IMR-90 (cell line): ENCODE measurements at regions not wholly inside any gene's neighbourhood (a gene's known extent, or its start where the extent isn't known, plus 50 kb on each side); places are given as distances from the start of the nearest gene placed in this dataset.
"Not testable (repeated sequence)": the region's sequence is repeated elsewhere in the genome, so short reads cannot be mapped to it uniquely, and the experiment has no call there.

Experiments
- ATAC-seq: fragments of 200-7000 bp; cut with Tn5 transposase; 2 replicates; pipeline ENCODE4 v1.9.1; 2020; ENCODE audit warnings: low read depth, mild to moderate bottlenecking, moderate library complexity
- BruUV-seq: library from RNA; stranded (reverse); fragments of 400-500 nt; replicated peaks from 2 replicates; lab custom pipeline; 2021; lab: Mats Ljungman, UMichigan
- CTCF ChIA-PET: fragments of 300-600 bp; formaldehyde crosslinking; extraction: SDS; loops from one replicate; lab custom pipeline; 2021; ENCODE audit warnings: antibody characterized with exemption; lab: Yijun Ruan, JAX
- POLR2A ChIA-PET: fragments of 300-600 bp; sonication (Branson Sonifier 250); formaldehyde crosslinking; loops from one replicate; lab custom pipeline; 2022; ENCODE audit warnings: antibody characterized with exemption; ENCODE audit not compliant: unreplicated experiment; lab: Charles Lee
- DNase-seq: peaks from one replicate; pipeline ENCODE4 v3.0.0; 2013
- H2AFZ ChIP-seq: replicated peaks from 2 replicates; pipeline ENCODE3; 2013; ENCODE audit warnings: low read length, mild to moderate bottlenecking; ENCODE audit not compliant: poor library complexity
- H2AK5ac ChIP-seq: 2 replicates; pipeline ENCODE4 v1.6.1; 2013; ENCODE audit warnings: low read depth, low read length, inconsistent platforms
- H2AK9ac ChIP-seq: replicated peaks from 2 replicates; pipeline ENCODE3; 2013; ENCODE audit warnings: mild to moderate bottlenecking, low read depth, low read length, moderate library complexity; ENCODE audit not compliant: poor library complexity
- H2BK120ac ChIP-seq: 2 replicates; pipeline ENCODE4 v1.6.1; 2013; ENCODE audit warnings: low read depth, low read length, inconsistent platforms
- H2BK15ac ChIP-seq: 3 replicates; pipeline ENCODE4 v1.6.1; 2013; ENCODE audit warnings: low read depth, low read length, inconsistent platforms
- H2BK20ac ChIP-seq: 2 replicates; pipeline ENCODE4 v1.6.1; 2013; ENCODE audit warnings: low read depth, mild to moderate bottlenecking, inconsistent platforms, low read length, moderate library complexity
- H2BK5ac ChIP-seq: 2 replicates; pipeline ENCODE4 v1.6.1; 2013; ENCODE audit warnings: mild to moderate bottlenecking, low read depth, low read length, inconsistent platforms; ENCODE audit not compliant: poor library complexity, severe bottlenecking
- H3K14ac ChIP-seq: replicated peaks from 2 replicates; pipeline ENCODE4 v1.6.1; 2013; ENCODE audit warnings: low read depth, low read length, inconsistent platforms
- H3K18ac ChIP-seq: 2 replicates; pipeline ENCODE4 v1.6.1; 2013; ENCODE audit warnings: low read depth, low read length, control low read depth
- H3K23ac ChIP-seq: 2 replicates; pipeline ENCODE4 v1.6.1; 2013; ENCODE audit warnings: low read depth, low read length, inconsistent platforms
- H3K27ac ChIP-seq: 2 replicates; pipeline ENCODE4 v1.5.1; 2013; ENCODE audit warnings: mild to moderate bottlenecking, control low read depth, low read length; ENCODE audit not compliant: insufficient read depth
- H3K27me3 ChIP-seq: 2 replicates; pipeline ENCODE4 v1.6.1; 2013; ENCODE audit warnings: low read length; ENCODE audit not compliant: control insufficient read depth, insufficient read depth
- H3K36me3 ChIP-seq: 2 replicates; pipeline ENCODE4 v1.6.1; 2013; ENCODE audit warnings: low read length, mixed read lengths; ENCODE audit not compliant: control insufficient read depth, insufficient read depth
- H3K4ac ChIP-seq: 2 replicates; pipeline ENCODE4 v1.6.1; 2013; ENCODE audit warnings: low read depth, low read length, inconsistent platforms
- H3K4me1 ChIP-seq: 2 replicates; pipeline ENCODE4 v1.6.1; 2013; ENCODE audit warnings: low read length, mixed read lengths; ENCODE audit not compliant: control insufficient read depth, insufficient read depth
- H3K4me2 ChIP-seq: 2 replicates; pipeline ENCODE4 v1.6.1; 2013; ENCODE audit warnings: low read depth, mild to moderate bottlenecking, control low read depth, low read length, moderate library complexity
- H3K4me3 ChIP-seq: 2 replicates; pipeline ENCODE4 v1.5.1; 2013; ENCODE audit warnings: low read depth, mild to moderate bottlenecking, control low read depth, low read length, moderate library complexity; ENCODE audit not compliant: insufficient read depth
- H3K56ac ChIP-seq: 2 replicates; pipeline ENCODE4 v1.6.1; 2013; ENCODE audit warnings: low read length, inconsistent platforms; ENCODE audit not compliant: insufficient read depth; ENCODE audit errors: extremely low read depth
- H3K79me1 ChIP-seq, 2 experiments: 2 replicates each; pipeline ENCODE4 v1.6.1; 2013; ENCODE audit warnings: low read length in 2 of 2, inconsistent platforms in 1 of 2, low read depth in 1 of 2
- H3K9ac ChIP-seq: 2 replicates; pipeline ENCODE4 v1.6.1; 2013; ENCODE audit warnings: low read depth, low read length, control low read depth
- H3K9me1 ChIP-seq: 2 replicates; pipeline ENCODE4 v1.6.1; 2013; ENCODE audit warnings: low read length, inconsistent platforms; ENCODE audit not compliant: insufficient read depth
- H3K9me3 ChIP-seq: 2 replicates; pipeline ENCODE4 v1.6.1; 2013; ENCODE audit warnings: low read length; ENCODE audit not compliant: control insufficient read depth, insufficient read depth
- H4K20me1 ChIP-seq: 2 replicates; pipeline ENCODE4 v1.6.1; 2013; ENCODE audit warnings: low read length, inconsistent platforms; ENCODE audit not compliant: insufficient read depth
- H4K5ac ChIP-seq: 2 replicates; pipeline ENCODE4 v1.6.1; 2013; ENCODE audit warnings: mild to moderate bottlenecking, low read depth, low read length, control low read depth
- H4K8ac ChIP-seq, 2 experiments: 2 replicates each; pipeline ENCODE4 v1.6.1; 2013; ENCODE audit warnings: low read depth in 2 of 2, low read length in 2 of 2, control low read depth in 1 of 2, inconsistent platforms in 1 of 2
- H4K91ac ChIP-seq: 2 replicates; pipeline ENCODE4 v1.6.1; 2013; ENCODE audit warnings: low read depth, low read length, inconsistent platforms; ENCODE audit not compliant: insufficient read depth
- CHD1 ChIP-seq: IDR thresholded peaks from 2 replicates; pipeline ENCODE4 v1.6.1; 2012; ENCODE audit warnings: low read depth, low read length, improper control_type of control experiment
- RAD21 ChIP-seq: IDR thresholded peaks from 2 replicates; pipeline ENCODE4 v1.6.1; 2012; ENCODE audit warnings: low read length, improper control_type of control experiment
- RFX5 ChIP-seq: IDR thresholded peaks from 2 replicates; pipeline ENCODE4 v1.8.0; 2012; ENCODE audit warnings: low read depth, mild to moderate bottlenecking, low read length, moderate library complexity
- SMC3 ChIP-seq: fragments of 150-350 bp; IDR thresholded peaks from 2 replicates; pipeline ENCODE4 v1.6.1; 2016; ENCODE audit warnings: low read depth, mild to moderate bottlenecking, antibody characterized with exemption, low read length, moderate library complexity
- WGBS, 2 experiments: methylation state at CpG; one replicate each; pipeline versions ENCODE4 v1.1.5 to v1.1.7; 2013; ENCODE audit warnings: missing lambda C conversion rate in 2 of 2; ENCODE audit not compliant: insufficient read length in 1 of 2; ENCODE audit errors: extremely low coverage in 2 of 2; 5-methylcytosine and 5-hydroxymethylcytosine counted together
- dilution Hi-C: fragments of 300-500 bp; cut with HindIII; formaldehyde crosslinking; loops from one replicate; pipeline ENCODE4 v1.14.3; 2018; ENCODE audit warnings: low sequenced_read_pairs; ENCODE audit not compliant: unreplicated experiment
- in situ Hi-C: fragments of 300-500 bp; cut with MboI; formaldehyde crosslinking; loops from 3 replicates; pipeline ENCODE4 v1.14.3; 2019; ENCODE audit warnings: low sequenced_read_pairs, inconsistent platforms, mixed read lengths
- intact Hi-C: fragments of 100-400 bp; cut with micrococcal nuclease; formaldehyde crosslinking; loops from 2 replicates; pipeline ENCODE4 v1.10.0; 2022

- Histone ChIP-seq H2BK5ac (no peak overlapping the region), H2BK20ac (no peak overlapping the region), H3K9ac (no peak overlapping the region), H3K36me3 (no peaks in the 10 kb centered on the region), H3K79me1 (no peaks in the 10 kb centered on the region), H3K4me1 (no peaks in the 10 kb centered on the region), H2AK5ac (no peak overlapping the region), H3K23ac (no peak overlapping the region), H3K27me3 (no peaks in the 10 kb centered on the region), H2AK9ac (no peak overlapping the region), H3K9me3 (no peaks in the 10 kb centered on the region), H3K4me2 (no peak overlapping the region), H3K4ac (no peak overlapping the region), H3K4me3 (no peak overlapping the region), H4K8ac (no peak overlapping the region), H3K27ac (no peak overlapping the region), H3K14ac (no peak overlapping the region), H4K20me1 (no peaks in the 10 kb centered on the region), H2AFZ (no peak overlapping the region), H4K5ac (no peak overlapping the region), H4K91ac (no peak overlapping the region), H2BK120ac (no peak overlapping the region), H3K18ac (no peak overlapping the region), H2BK15ac (no peak overlapping the region), H3K9me1 (no peaks in the 10 kb centered on the region), H3K56ac (no peak overlapping the region)
- ATAC-seq (no peak), DNase-seq (no peak)
- dilution Hi-C loops = no loop called here
- BruUV-seq = no TSS peak
- intact Hi-C loops = no loop called here
- ChIA-PET CTCF (no interaction called here), POLR2A (no interaction called here)
- WGBS, 2 experiments = 20% methylated on average over 1 of the region's 2 CpGs; no CpG with 5 or more reads in 1 of the 2 experiments
- TF ChIP-seq RFX5 = no peak
- no peak for TF ChIP-seq SMC3
- TF ChIP-seq CHD1 = no peak
- no peak for TF ChIP-seq RAD21
- in situ Hi-C loops = no loop called here
These were observed 163.3 kb downstream of the DMAC1 start for GRCh38 chr9:7636309-7636708.

DNA sequence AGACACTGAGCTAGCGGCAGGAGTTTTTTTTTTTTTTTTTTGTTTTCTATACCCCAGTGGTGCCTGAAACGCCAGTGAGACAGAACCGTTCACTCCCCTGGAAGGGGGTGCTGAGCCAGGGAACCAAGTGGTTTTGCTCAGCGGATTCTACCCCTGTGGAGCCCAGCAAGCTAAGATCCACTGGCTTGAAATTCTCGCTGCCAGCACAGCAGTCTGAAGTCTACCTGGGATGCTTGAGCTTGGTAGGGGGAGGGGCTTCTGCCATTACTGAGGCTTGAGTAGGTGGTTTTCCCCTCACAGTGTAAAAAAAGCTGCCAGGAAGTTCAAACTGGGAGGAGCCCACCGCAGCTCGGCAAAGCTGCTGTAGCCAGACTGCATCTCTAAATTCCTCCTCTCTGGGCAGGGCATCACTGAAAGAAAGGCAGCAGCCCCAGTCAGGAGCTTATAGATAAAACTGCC, 173.0 kb downstream of the DMAC1 start:
- H2BK120ac ChIP-seq, H3K9me1 ChIP-seq, H3K27ac ChIP-seq, BruUV-seq, H3K23ac ChIP-seq, H3K56ac ChIP-seq, H2AK9ac ChIP-seq, H2BK15ac ChIP-seq, H4K5ac ChIP-seq, POLR2A ChIA-PET, H3K79me1 ChIP-seq, H2BK5ac ChIP-seq, H3K4ac ChIP-seq, H4K91ac ChIP-seq, H2BK20ac ChIP-seq, H3K4me1 ChIP-seq, H3K9ac ChIP-seq, H3K9me3 ChIP-seq, H3K4me2 ChIP-seq, CTCF ChIA-PET, H2AK5ac ChIP-seq, H3K4me3 ChIP-seq, H4K20me1 ChIP-seq, in situ Hi-C loops, H3K36me3 ChIP-seq, H2AFZ ChIP-seq, H4K8ac ChIP-seq, intact Hi-C loops, dilution Hi-C loops, H3K18ac ChIP-seq, H3K27me3 ChIP-seq, DNase-seq, ATAC-seq, H3K14ac ChIP-seq: not testable (repeated sequence)
- 33% methylated on average over 1 of the region's 7 CpGs; no CpG with 5 or more reads in 1 of the 2 experiments for WGBS, 2 experiments
